PFSK-1 (cell line): ENCODE measurements at regions not wholly inside any gene's neighbourhood (a gene's known extent, or its start where the extent isn't known, plus 50 kb on each side); places are given as distances from the start of the nearest gene placed in this dataset.

Experiments used
- FOXP2 ChIP-seq: optimal IDR thresholded peaks from 2 replicates; pipeline ENCODE3; 2011; ENCODE audit warnings: borderline replicate concordance, control low read depth, inconsistent platforms; ENCODE audit not compliant: insufficient read depth; ENCODE audit errors: extremely low read length, extremely low read depth
- POLR2AphosphoS5 ChIP-seq: IDR thresholded peaks from 2 replicates; pipeline ENCODE4 v1.6.1; 2012; ENCODE audit warnings: low read depth, mild to moderate bottlenecking, control low read depth, low read length, moderate library complexity
- SIN3A ChIP-seq: IDR thresholded peaks from 2 replicates; pipeline ENCODE4 v1.6.1; 2012; ENCODE audit warnings: mild to moderate bottlenecking, low read length, moderate library complexity, borderline replicate concordance; ENCODE audit not compliant: insufficient read depth
- TAF1 ChIP-seq: IDR thresholded peaks from 2 replicates; pipeline ENCODE4 v1.6.1; 2012; ENCODE audit warnings: low read length, control low read depth, borderline replicate concordance; ENCODE audit not compliant: insufficient read depth
- TF ChIP-seq, protein P1 (sequence below), 2 experiments: IDR thresholded peaks; 2 replicates each; pipeline versions ENCODE4 v1.6.1 to v1.8.0; 2011 to 2012; ENCODE audit warnings: low read depth in 2 of 2, low read length in 2 of 2, control low read depth in 1 of 2, inconsistent platforms in 1 of 2, mild to moderate bottlenecking in 1 of 2, moderate library complexity in 1 of 2; ENCODE audit not compliant: insufficient read depth in 1 of 2

DNA sequence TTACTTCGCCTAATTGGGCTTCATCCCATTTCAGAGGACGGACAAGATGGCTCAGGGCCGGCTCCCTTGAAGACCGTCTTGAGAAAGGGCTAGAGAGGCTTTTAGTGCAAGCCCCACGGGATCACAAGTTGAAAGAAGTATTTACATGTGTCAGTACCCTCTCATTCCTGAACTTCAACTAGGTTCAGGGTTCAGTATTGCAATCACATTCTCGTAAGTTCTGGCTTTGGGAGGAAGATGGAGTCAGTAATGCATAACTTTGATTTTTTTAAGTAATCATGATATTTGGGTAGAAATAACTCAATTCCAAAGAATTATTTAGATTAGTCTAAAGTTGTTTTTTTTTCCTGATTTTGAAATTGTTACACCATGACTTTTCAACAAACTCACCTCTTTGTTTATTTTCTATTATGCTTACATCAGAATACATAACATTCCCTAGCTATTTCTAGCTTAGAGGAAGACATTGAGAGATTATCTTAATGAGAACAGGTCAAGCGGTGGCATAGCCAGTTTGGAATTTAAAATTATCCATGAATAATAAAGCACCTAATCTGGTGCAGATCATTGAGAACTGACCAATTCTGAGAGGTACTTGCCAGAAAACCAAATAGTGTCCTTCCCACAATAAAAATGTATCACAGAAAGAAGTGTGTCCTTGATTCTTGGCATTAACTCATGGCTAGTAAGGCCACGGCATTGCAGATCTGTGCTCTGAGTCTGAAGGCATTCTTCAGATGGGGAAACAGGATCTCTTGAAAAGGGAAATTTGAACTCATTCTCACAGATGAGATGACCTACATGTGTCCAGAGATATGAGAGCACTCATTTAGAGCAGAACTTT, 92.1 kb upstream of the BLID start:
- TF ChIP-seq, protein P1, sequence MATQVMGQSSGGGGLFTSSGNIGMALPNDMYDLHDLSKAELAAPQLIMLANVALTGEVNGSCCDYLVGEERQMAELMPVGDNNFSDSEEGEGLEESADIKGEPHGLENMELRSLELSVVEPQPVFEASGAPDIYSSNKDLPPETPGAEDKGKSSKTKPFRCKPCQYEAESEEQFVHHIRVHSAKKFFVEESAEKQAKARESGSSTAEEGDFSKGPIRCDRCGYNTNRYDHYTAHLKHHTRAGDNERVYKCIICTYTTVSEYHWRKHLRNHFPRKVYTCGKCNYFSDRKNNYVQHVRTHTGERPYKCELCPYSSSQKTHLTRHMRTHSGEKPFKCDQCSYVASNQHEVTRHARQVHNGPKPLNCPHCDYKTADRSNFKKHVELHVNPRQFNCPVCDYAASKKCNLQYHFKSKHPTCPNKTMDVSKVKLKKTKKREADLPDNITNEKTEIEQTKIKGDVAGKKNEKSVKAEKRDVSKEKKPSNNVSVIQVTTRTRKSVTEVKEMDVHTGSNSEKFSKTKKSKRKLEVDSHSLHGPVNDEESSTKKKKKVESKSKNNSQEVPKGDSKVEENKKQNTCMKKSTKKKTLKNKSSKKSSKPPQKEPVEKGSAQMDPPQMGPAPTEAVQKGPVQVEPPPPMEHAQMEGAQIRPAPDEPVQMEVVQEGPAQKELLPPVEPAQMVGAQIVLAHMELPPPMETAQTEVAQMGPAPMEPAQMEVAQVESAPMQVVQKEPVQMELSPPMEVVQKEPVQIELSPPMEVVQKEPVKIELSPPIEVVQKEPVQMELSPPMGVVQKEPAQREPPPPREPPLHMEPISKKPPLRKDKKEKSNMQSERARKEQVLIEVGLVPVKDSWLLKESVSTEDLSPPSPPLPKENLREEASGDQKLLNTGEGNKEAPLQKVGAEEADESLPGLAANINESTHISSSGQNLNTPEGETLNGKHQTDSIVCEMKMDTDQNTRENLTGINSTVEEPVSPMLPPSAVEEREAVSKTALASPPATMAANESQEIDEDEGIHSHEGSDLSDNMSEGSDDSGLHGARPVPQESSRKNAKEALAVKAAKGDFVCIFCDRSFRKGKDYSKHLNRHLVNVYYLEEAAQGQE (IDR thresholded peaks at IDR 0.05; ENCODE audit: insufficient read depth in 1 of 2, low read depth in 2 of 2, low read length in 2 of 2): no peak
- TF ChIP-seq TAF1: no peak
- no peak for TF ChIP-seq POLR2AphosphoS5
- no peak for TF ChIP-seq SIN3A
- TF ChIP-seq FOXP2: no peak

GRCh38 chr11:122207505-122207904, 91.5 kb upstream of the BLID start:
- peak; percentile 65 for TF ChIP-seq POLR2AphosphoS5
- TF ChIP-seq FOXP2: no peak
- no peak for TF ChIP-seq TAF1
- peak; percentile 77; the same call in 1 of the 2 replicates for TF ChIP-seq SIN3A
- TF ChIP-seq, protein P1 (IDR thresholded peaks at IDR 0.05; ENCODE audit: insufficient read depth in 1 of 2, low read depth in 2 of 2, low read length in 2 of 2): peak in 1 of 2 experiments; percentile 34; a peak in 1 of 4 replicates

DNA sequence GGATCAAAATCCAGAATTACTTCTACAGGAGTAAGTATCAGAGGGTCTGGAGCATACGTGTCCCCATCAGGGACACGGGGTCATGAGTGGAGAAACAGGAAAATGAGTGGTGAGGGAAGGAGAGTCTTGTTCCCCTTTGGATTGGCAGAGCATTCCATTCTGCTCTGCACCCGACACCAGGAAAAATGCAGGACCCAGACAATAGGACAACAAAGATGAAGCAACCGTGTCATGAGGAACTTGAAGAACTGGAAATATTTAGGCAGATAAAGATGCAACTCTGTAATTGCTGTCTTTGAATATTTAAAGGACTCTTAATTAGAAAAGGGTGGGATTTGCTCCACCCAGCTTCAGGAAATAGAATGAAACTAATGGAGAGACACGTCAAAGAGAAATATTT, 89.0 kb upstream of the BLID start:
- TF ChIP-seq POLR2AphosphoS5: no peak; the same call in 1 of the 2 replicates
- no peak for TF ChIP-seq TAF1
- no peak for TF ChIP-seq FOXP2
- TF ChIP-seq, protein P1 (IDR thresholded peaks at IDR 0.05; ENCODE audit: insufficient read depth in 1 of 2, low read depth in 2 of 2, low read length in 2 of 2): no peak
- TF ChIP-seq SIN3A: no peak

- TF ChIP-seq TAF1: peak; percentile 39; the same call in 1 of the 2 replicates
- TF ChIP-seq POLR2AphosphoS5: peak; percentile 34; the same call in 1 of the 2 replicates
- TF ChIP-seq SIN3A: no peak; the same call in 1 of the 2 replicates
- no peak for TF ChIP-seq FOXP2
- TF ChIP-seq, protein P1 (IDR thresholded peaks at IDR 0.05; ENCODE audit: insufficient read depth in 1 of 2, low read depth in 2 of 2, low read length in 2 of 2): no peak; a peak in 1 of 4 replicates
These were observed 88.2 kb upstream of the BLID start for GRCh38 chr11:122204206-122204605.
